Body of pancreas (tissue), 4 donors: ENCODE measurements at regions not wholly inside any gene's neighbourhood (a gene's known extent, or its start where the extent isn't known, plus 50 kb on each side); places are given as distances from the start of the nearest gene placed in this dataset.

ENCODE experiments used
- ATAC-seq: fragments of 150-250 bp; one replicate; pipeline ENCODE4 v1.9.1; 2016
- DNase-seq, 4 donors: peaks; one replicate each; pipeline ENCODE4 v3.0.0-alpha.2; 2019
- H3K27ac ChIP-seq, 4 donors: fragments of 200-600 bp; sonication (generic); 1 replicate in 3 of 4; 2 replicates in 1 of 4; pipeline versions ENCODE4 v1.5.1 to v1.6.1; 2016 to 2019; ENCODE audit warnings: mild to moderate bottlenecking in 1 of 4, mixed read lengths in 1 of 4, moderate library complexity in 1 of 4
- H3K27me3 ChIP-seq, 2 donors: fragments of 200-600 bp; sonication (generic); one replicate each; pipeline ENCODE4 v1.6.0; 2016; ENCODE audit warnings: mild to moderate bottlenecking in 1 of 2
- H3K36me3 ChIP-seq, 2 donors: fragments of 200-600 bp; sonication (generic); replicated peaks in 1 of 2; 2 replicates each; pipeline ENCODE4 v1.5.1; 2016; ENCODE audit warnings: low read depth in 2 of 2; ENCODE audit not compliant: insufficient read depth in 1 of 2
- H3K4me1 ChIP-seq: fragments of 200-600 bp; sonication (generic); one replicate; pipeline ENCODE4 v1.6.0; 2016
- H3K4me3 ChIP-seq, 2 donors: fragments of 200-600 bp; sonication (generic); 1 replicate in 1 of 2; 2 replicates in 1 of 2; pipeline ENCODE4 v1.5.1; 2016 to 2019
- H3K9me3 ChIP-seq, 3 donors: fragments of 200-600 bp; sonication (generic); 1 replicate in 2 of 3; 2 replicates in 1 of 3; pipeline ENCODE4 v1.5.1; 2016
- POLR2A ChIP-seq, 3 donors: fragments of 450-650 bp; IDR thresholded peaks; one replicate each; pipeline ENCODE4 v1.6.1; 2016; ENCODE audit warnings: antibody characterized with exemption in 3 of 3, mild to moderate bottlenecking in 2 of 3
- WGBS, 2 donors: methylation state at CpG; one replicate each; pipeline ENCODE4 v1.1.5; 2017; 5-methylcytosine and 5-hydroxymethylcytosine counted together
- intact Hi-C: fragments of 100-400 bp; cut with DNase I; formaldehyde crosslinking; loops from one replicate; pipeline ENCODE4 v1.15.1; 2023
- TF ChIP-seq, protein P1 (sequence below), 7 experiments: fragments of 450-650 bp in 4 of 7; fragments of 200-600 bp in 3 of 7; sonication (generic) in 3 of 7; IDR thresholded peaks; one replicate each; pipeline ENCODE4 v1.5.1; 2016 to 2019; ENCODE audit warnings: antibody characterized with exemption in 7 of 7

GRCh38 chr11:112469376-112469775 is 208.7 kb upstream of the PLET1 start:
- no peak overlapping the region for H3K27ac ChIP-seq
- intact Hi-C loops = no loop called here
- 66 to 70% methylated on average over 4 of the region's 4 CpGs for WGBS, 2 donors
- H3K9me3 ChIP-seq = no peaks in the 10 kb centered on the region
- DNase-seq (no peak), ATAC-seq (no peak)
- no peaks in the 10 kb centered on the region for H3K27me3 ChIP-seq
- H3K4me1 ChIP-seq = no peaks in the 10 kb centered on the region
- TF ChIP-seq, protein P1, sequence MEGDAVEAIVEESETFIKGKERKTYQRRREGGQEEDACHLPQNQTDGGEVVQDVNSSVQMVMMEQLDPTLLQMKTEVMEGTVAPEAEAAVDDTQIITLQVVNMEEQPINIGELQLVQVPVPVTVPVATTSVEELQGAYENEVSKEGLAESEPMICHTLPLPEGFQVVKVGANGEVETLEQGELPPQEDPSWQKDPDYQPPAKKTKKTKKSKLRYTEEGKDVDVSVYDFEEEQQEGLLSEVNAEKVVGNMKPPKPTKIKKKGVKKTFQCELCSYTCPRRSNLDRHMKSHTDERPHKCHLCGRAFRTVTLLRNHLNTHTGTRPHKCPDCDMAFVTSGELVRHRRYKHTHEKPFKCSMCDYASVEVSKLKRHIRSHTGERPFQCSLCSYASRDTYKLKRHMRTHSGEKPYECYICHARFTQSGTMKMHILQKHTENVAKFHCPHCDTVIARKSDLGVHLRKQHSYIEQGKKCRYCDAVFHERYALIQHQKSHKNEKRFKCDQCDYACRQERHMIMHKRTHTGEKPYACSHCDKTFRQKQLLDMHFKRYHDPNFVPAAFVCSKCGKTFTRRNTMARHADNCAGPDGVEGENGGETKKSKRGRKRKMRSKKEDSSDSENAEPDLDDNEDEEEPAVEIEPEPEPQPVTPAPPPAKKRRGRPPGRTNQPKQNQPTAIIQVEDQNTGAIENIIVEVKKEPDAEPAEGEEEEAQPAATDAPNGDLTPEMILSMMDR (IDR thresholded peaks at IDR 0.05) = no peak
- TF ChIP-seq POLR2A (IDR thresholded peaks at IDR 0.05) = no peak
- no peaks in the 10 kb centered on the region for H3K36me3 ChIP-seq
- no peak overlapping the region for H3K4me3 ChIP-seq

- Histone ChIP-seq H3K4me1 (no peaks in the 10 kb centered on the region), H3K27ac (no peak overlapping the region), H3K36me3 (no peaks in the 10 kb centered on the region), H3K27me3 (no peaks in the 10 kb centered on the region), H3K4me3 (no peak overlapping the region), H3K9me3 (no peaks in the 10 kb centered on the region)
- 54 to 65% methylated on average over 4 of the region's 4 CpGs for WGBS, 2 donors
- ATAC-seq = no peak
- intact Hi-C loops = no loop called here
- no peak for DNase-seq
- TF ChIP-seq, protein P1 (IDR thresholded peaks at IDR 0.05) = no peak
- no peak for TF ChIP-seq POLR2A (IDR thresholded peaks at IDR 0.05)
Observed at GRCh38 chr11:112470355-112470754, 209.7 kb upstream of the PLET1 start.

DNA sequence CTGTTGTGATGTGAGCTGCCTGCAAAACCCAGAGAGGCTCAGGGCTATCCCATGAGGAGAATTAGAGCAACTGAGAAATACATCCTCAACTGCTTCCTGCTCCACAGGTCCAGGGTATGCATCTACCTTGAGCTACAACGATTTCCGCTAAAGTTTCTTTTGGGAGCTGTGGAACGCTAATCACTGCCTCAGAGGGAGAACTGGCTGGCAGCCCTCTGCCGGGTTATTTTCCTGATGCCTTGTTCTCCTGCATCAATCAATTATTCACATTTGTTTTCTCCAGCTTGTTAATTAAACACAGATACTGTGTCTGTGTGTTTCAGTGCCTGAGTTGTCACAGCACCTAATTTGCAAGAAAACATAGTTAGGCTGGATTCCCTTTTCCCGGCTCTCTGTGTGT is 211.1 kb upstream of the PLET1 start:
- no peak for ATAC-seq
- Histone ChIP-seq H3K27ac (no peak overlapping the region), H3K4me3 (no peak overlapping the region), H3K36me3 (no peaks in the 10 kb centered on the region), H3K9me3 (no peaks in the 10 kb centered on the region), H3K4me1 (no peaks in the 10 kb centered on the region), H3K27me3 (no peaks in the 10 kb centered on the region)
- no peak for DNase-seq
- TF ChIP-seq, protein P1 (IDR thresholded peaks at IDR 0.05) = no peak
- no peak for TF ChIP-seq POLR2A (IDR thresholded peaks at IDR 0.05)
- WGBS, 2 donors = 24 to 32% methylated on average over 5 of the region's 5 CpGs
- intact Hi-C loops = no loop called here

GRCh38 chr11:112477152-112477551 is 216.5 kb upstream of the PLET1 start:
- intact Hi-C loops = no loop called here
- Histone ChIP-seq H3K27ac (no peak overlapping the region), H3K9me3 (no peaks in the 10 kb centered on the region), H3K4me3 (no peak overlapping the region), H3K4me1 (no peaks in the 10 kb centered on the region), H3K27me3 (no peaks in the 10 kb centered on the region), H3K36me3 (no peaks in the 10 kb centered on the region)
- ATAC-seq (no peak), DNase-seq (no peak)
- 74 to 92% methylated on average over 2 of the region's 2 CpGs for WGBS, 2 donors
- TF ChIP-seq, protein P1 (IDR thresholded peaks at IDR 0.05) = no peak
- TF ChIP-seq POLR2A (IDR thresholded peaks at IDR 0.05) = no peak

GRCh38 chr11:112477581-112478317 is 217.1 kb upstream of the PLET1 start:
- 71 to 72% methylated on average over 6 of the region's 6 CpGs for WGBS, 2 donors
- H3K9me3 ChIP-seq = no peaks in the 10 kb centered on the region
- H3K4me3 ChIP-seq = no peak overlapping the region
- DNase-seq (no peak), ATAC-seq (no peak)
- intact Hi-C loops = no loop called here
- no peaks in the 10 kb centered on the region for H3K4me1 ChIP-seq
- TF ChIP-seq POLR2A (IDR thresholded peaks at IDR 0.05) = no peak
- TF ChIP-seq, protein P1 (IDR thresholded peaks at IDR 0.05) = no peak
- H3K27ac ChIP-seq = no peak overlapping the region
- H3K36me3 ChIP-seq = no peaks in the 10 kb centered on the region
- no peaks in the 10 kb centered on the region for H3K27me3 ChIP-seq
